ENCODE measurements at regions not wholly inside any gene's neighbourhood (a gene's known extent, or its start where the extent isn't known, plus 50 kb on each side); places are given as distances from the start of the nearest gene placed in this dataset.
A peak's percentile ranks its signal among the peaks of the same experiment; 100 is the strongest.

- ATAC-seq, result no peak
- no peak for DNase-seq
Observed at GRCh38 chr7:156307193-156307592, 333.4 kb upstream of the RNF32 start.

GRCh38 chr7:156305351-156305750 lies 335.2 kb upstream of the RNF32 start:
- DNase-seq, result no peak
- ATAC-seq, result no peak

- DNase-seq (no peak), ATAC-seq (no peak)
Observed at GRCh38 chr7:156282816-156283215, 357.8 kb upstream of the RNF32 start.

GRCh38 chr7:156279635-156280034 lies 360.9 kb upstream of the RNF32 start:
- no peak for DNase-seq
- ATAC-seq, result no peak

GRCh38 chr7:156275292-156275691 lies 365.3 kb upstream of the RNF32 start:
- ATAC-seq, result no peak
- DNase-seq, result no peak

GRCh38 chr7:156274557-156274956 lies 366.0 kb upstream of the RNF32 start:
- no peak for DNase-seq
- no peak for ATAC-seq

GRCh38 chr7:156261581-156261980 lies 379.0 kb upstream of the RNF32 start:
- ATAC-seq, result no peak
- no peak for DNase-seq

GRCh38 chr7:156257904-156258303 lies 382.7 kb upstream of the RNF32 start:
- no peak for DNase-seq
- ATAC-seq, result no peak

GRCh38 chr7:156255635-156256034 lies 384.9 kb upstream of the RNF32 start:
- DNase-seq (no peak), ATAC-seq (no peak)

GRCh38 chr7:156251861-156252260 lies 388.7 kb upstream of the RNF32 start:
- DNase-seq (no peak), ATAC-seq (no peak)

- no peak for DNase-seq
- no peak for ATAC-seq
Observed at GRCh38 chr7:156240532-156240931, 400.0 kb upstream of the RNF32 start.

- no peak for DNase-seq
- ATAC-seq, result no peak
Observed at GRCh38 chr7:156238366-156239133, 402.0 kb upstream of the RNF32 start.

GRCh38 chr7:156237614-156238013 lies 403.0 kb upstream of the RNF32 start:
- no peak for ATAC-seq
- DNase-seq, result no peak

GRCh38 chr7:156236936-156237599 lies 403.5 kb upstream of the RNF32 start:
- no peak for DNase-seq
- ATAC-seq, result no peak

- ATAC-seq, result no peak
- DNase-seq, result no peak
Observed at GRCh38 chr7:156236181-156236889, 404.2 kb upstream of the RNF32 start.

GRCh38 chr7:156234666-156235494 lies 405.7 kb upstream of the RNF32 start:
- DNase-seq, result no peak
- ATAC-seq, result no peak

GRCh38 chr7:156234192-156234591 lies 406.4 kb upstream of the RNF32 start:
- DNase-seq, result no peak

GRCh38 chr7:156232931-156233705 lies 407.5 kb upstream of the RNF32 start:
- ATAC-seq (peak; percentile 28), DNase-seq (no peak)

More at GRCh38 chr7:156234192-156234591, 406.4 kb upstream of the RNF32 start:
- ATAC-seq, result no peak

GRCh38 chr7:156230576-156230975 lies 410.0 kb upstream of the RNF32 start:
- no peak for ATAC-seq
- no peak for DNase-seq

- no peak for ATAC-seq
- DNase-seq, result no peak
Observed at GRCh38 chr7:156224833-156225225, 412.6 kb upstream of the SHH start.

Data from stimulated activated naive CD8-positive, alpha-beta T cell treated with anti-CD3 and anti-CD28 coated beads, Interleukin-15, Interleukin-2, amounts not matched to agents 100 U/mL and 50 U/mL, for 24 hours (primary cell).